ENCODE measurements at regions not wholly inside any gene's neighbourhood (a gene's known extent, or its start where the extent isn't known, plus 50 kb on each side); places are given as distances from the start of the nearest gene placed in this dataset.

DNA sequence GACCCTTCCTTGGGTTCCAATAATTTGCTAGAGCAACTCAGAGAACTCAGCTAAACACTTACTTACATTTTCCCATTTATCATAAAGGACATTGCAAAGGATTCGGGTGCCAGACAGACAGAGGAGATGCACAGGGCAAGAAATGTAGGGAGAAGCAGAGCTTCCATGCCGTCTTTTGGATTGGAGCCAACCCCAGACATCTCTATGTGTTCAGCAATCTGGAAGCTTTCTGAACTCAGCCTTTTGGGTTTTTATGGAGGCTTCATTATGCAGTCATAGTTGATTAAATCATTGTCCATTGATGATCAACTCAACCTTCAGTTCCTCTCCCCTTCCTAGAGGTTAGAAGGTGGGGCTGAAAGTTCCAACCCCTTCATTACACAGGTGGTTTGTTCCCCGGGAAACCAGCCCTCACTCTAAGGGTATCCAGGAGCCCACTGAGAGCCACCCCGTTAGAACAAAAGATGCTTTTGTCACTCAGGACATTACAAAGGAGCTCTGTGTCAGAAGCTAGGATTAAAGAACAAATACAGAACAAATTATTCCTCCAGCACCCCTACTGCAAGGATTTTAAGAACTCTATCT, 211.9 kb upstream of the VSTM2A start:
- peaks cover 9% of the 10 kb centered on the region for H3K9me3 Mint-ChIP-seq
- DNase-seq, result no peak
- H3K4me1 Mint-ChIP-seq (ENCODE audit: low read depth), result no peaks in the 10 kb centered on the region
- ChIA-PET POLR2A (no interaction called here), CTCF (no interaction called here)
- no peak for ATAC-seq
- intact Hi-C loops (cut with micrococcal nuclease), result no loop called here
- TF ChIP-seq, protein P1, sequence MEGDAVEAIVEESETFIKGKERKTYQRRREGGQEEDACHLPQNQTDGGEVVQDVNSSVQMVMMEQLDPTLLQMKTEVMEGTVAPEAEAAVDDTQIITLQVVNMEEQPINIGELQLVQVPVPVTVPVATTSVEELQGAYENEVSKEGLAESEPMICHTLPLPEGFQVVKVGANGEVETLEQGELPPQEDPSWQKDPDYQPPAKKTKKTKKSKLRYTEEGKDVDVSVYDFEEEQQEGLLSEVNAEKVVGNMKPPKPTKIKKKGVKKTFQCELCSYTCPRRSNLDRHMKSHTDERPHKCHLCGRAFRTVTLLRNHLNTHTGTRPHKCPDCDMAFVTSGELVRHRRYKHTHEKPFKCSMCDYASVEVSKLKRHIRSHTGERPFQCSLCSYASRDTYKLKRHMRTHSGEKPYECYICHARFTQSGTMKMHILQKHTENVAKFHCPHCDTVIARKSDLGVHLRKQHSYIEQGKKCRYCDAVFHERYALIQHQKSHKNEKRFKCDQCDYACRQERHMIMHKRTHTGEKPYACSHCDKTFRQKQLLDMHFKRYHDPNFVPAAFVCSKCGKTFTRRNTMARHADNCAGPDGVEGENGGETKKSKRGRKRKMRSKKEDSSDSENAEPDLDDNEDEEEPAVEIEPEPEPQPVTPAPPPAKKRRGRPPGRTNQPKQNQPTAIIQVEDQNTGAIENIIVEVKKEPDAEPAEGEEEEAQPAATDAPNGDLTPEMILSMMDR (IDR thresholded peaks at IDR 0.05), result no peak
- no peaks in the 10 kb centered on the region for H3K27me3 Mint-ChIP-seq
- H3K27ac Mint-ChIP-seq, result no peak overlapping the region
- no peak overlapping the region for H3K4me3 Mint-ChIP-seq
- no peaks in the 10 kb centered on the region for H3K36me3 Mint-ChIP-seq (ENCODE audit: low read depth)

DNA sequence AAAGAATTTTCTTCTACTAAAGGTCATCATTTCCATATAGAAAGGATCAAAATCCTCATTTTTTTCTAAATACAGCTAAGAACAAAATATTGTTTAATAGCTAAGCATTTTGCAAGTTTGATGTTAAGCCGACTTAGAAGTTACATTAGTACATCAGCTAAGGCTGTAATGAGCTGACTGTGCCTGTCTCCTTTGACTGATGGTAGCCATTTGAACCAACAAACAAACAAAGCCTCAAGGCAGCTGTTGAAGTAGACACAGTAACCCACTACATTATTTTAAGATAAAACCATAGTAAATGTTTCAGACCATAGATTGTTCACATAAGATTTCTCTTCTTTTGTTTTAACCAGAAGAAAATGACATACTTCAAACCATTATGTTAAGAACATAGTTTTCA, 210.9 kb upstream of the VSTM2A start:
- Mint-ChIP-seq H3K36me3 (ENCODE audit: low read depth) (no peaks in the 10 kb centered on the region), H3K4me1 (ENCODE audit: low read depth) (no peaks in the 10 kb centered on the region), H3K9me3 (peaks cover 13% of the 10 kb centered on the region), H3K27me3 (no peaks in the 10 kb centered on the region), H3K4me3 (no peak overlapping the region), H3K27ac (no peak overlapping the region)
- intact Hi-C loops (cut with micrococcal nuclease), result no loop called here
- DNase-seq, result no peak
- POLR2A ChIA-PET, result no interaction called here
- TF ChIP-seq, protein P1 (IDR thresholded peaks at IDR 0.05), result no peak
- CTCF ChIA-PET, result no interaction called here
- no peak for ATAC-seq

DNA sequence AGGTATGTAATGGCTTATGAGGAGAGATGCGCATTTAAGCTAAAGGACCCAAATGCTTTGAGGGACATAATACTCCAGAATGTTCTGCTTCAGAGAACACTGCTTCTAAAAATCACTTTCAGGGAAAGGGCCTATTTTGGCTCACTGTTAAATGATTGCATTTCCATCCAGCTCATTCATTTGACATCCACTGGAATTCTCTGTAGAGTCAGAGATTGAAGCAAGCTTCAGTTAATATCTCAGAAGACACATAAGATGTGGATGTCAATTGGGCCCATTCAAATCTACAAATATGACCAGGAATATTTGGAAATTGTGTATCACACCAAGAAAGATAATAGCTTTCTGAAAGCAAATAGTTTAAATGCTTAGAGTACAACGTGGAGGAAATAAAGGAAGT, 209.9 kb upstream of the VSTM2A start:
- H3K4me1 Mint-ChIP-seq (ENCODE audit: low read depth), result no peaks in the 10 kb centered on the region
- DNase-seq, result no peak
- ChIA-PET POLR2A (no interaction called here), CTCF (no interaction called here)
- H3K27ac Mint-ChIP-seq, result no peak overlapping the region
- H3K4me3 Mint-ChIP-seq, result no peak overlapping the region
- intact Hi-C loops (cut with micrococcal nuclease), result no loop called here
- TF ChIP-seq, protein P1 (IDR thresholded peaks at IDR 0.05), result no peak
- no peak for ATAC-seq
- H3K9me3 Mint-ChIP-seq, result peaks cover 13% of the 10 kb centered on the region
- H3K27me3 Mint-ChIP-seq, result no peaks in the 10 kb centered on the region
- H3K36me3 Mint-ChIP-seq (ENCODE audit: low read depth), result no peaks in the 10 kb centered on the region

DNA sequence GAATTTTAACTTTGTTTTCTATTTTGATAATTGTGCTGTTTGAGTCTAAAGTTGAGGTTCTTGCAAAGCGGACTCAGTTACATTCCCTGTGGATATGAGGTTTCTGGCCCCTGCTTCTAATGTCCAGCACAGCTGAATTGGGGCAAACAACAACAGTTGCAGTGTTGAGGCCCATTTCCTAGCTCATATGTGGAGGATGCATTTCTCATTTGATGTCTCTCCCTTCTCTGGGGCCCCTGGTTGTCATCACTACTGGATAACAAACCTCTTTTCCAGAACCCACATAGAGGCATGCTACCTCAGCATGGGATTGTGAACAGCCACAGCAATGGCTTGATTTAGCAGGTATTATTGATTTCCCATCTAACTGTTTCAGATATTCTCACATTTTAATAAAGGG, 208.2 kb upstream of the VSTM2A start:
- no peaks in the 10 kb centered on the region for H3K36me3 Mint-ChIP-seq (ENCODE audit: low read depth)
- no peak for DNase-seq
- ChIA-PET CTCF (no interaction called here), POLR2A (no interaction called here)
- ATAC-seq, result no peak
- H3K4me3 Mint-ChIP-seq, result no peak overlapping the region
- H3K9me3 Mint-ChIP-seq, result peaks cover 19% of the 10 kb centered on the region
- no peaks in the 10 kb centered on the region for H3K27me3 Mint-ChIP-seq
- no peak overlapping the region for H3K27ac Mint-ChIP-seq
- intact Hi-C loops (cut with micrococcal nuclease), result no loop called here
- no peaks in the 10 kb centered on the region for H3K4me1 Mint-ChIP-seq (ENCODE audit: low read depth)
- TF ChIP-seq, protein P1 (IDR thresholded peaks at IDR 0.05), result no peak

DNA sequence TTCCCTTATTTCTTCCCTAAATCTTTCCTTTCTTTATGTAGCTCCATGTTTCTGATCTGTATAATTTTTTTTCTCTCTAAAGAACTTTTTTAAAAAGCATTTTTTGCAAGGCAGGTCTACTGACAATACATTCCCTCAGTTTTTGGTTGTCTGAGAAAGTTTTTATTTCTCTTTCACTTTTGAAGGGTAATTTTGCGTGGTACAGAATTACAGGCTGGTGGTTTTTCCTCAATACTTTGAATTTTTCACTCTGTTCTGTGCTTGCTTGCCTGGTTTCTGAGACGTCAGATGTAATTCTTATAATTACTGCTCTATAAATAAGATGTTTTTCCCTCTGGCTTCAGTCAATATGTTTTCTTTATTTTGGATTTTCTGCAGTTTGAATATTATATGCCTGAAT, 205.4 kb upstream of the VSTM2A start:
- Mint-ChIP-seq H3K36me3 (ENCODE audit: low read depth) (no peaks in the 10 kb centered on the region), H3K4me3 (no peak overlapping the region), H3K27me3 (no peaks in the 10 kb centered on the region), H3K4me1 (ENCODE audit: low read depth) (no peaks in the 10 kb centered on the region), H3K27ac (no peak overlapping the region), H3K9me3 (peaks cover 22% of the 10 kb centered on the region)
- no peak for ATAC-seq
- DNase-seq, result no peak
- ChIA-PET CTCF (no interaction called here), POLR2A (no interaction called here)
- intact Hi-C loops (cut with micrococcal nuclease), result no loop called here
- TF ChIP-seq, protein P1 (IDR thresholded peaks at IDR 0.05), result no peak

Data from activated CD8-positive, alpha-beta T cell treated with anti-CD3 and anti-CD28 coated beads for 36 hours (primary cell).